HG02852 (cell line): ENCODE measurements at regions not wholly inside any gene's neighbourhood (a gene's known extent, or its start where the extent isn't known, plus 50 kb on each side); places are given as distances from the start of the nearest gene placed in this dataset.
"Not testable (repeated sequence)": the region's sequence is repeated elsewhere in the genome, so short reads cannot be mapped to it uniquely, and the experiment has no call there.

ENCODE experiments used
- ATAC-seq: cut with Tn5 transposase; IDR thresholded peaks from one replicate; pipeline ENCODE4 v1.9.1; 2021; ENCODE audit warnings: mild to moderate bottlenecking, moderate library complexity; ENCODE audit not compliant: unreplicated experiment

GRCh38 chr12:19624491-19624890, 185.2 kb downstream of the AEBP2 start:
- no peak for ATAC-seq

- ATAC-seq, result not testable (repeated sequence)
Measured at GRCh38 chr12:19625551-19625950, 186.3 kb downstream of the AEBP2 start.

DNA sequence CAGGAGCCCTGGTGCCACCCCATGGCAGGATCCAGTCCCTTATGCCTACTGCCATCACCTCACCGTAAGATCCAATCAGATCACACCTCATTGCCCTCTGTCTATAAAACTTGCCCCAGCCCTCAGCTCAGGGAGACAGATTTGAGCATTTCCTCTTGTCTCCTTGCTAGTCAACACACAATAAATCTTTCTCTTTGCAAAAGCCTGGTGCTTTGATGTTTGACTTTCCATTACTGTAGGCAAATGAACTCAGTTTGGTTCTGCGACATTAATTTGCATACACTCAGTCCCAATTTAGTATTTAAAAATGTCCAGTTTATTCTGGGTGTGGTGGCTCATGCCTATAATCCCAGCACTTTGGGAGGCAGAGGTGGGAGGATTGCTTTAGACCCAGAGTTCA, 188.4 kb downstream of the AEBP2 start:
- ATAC-seq, result no peak

DNA sequence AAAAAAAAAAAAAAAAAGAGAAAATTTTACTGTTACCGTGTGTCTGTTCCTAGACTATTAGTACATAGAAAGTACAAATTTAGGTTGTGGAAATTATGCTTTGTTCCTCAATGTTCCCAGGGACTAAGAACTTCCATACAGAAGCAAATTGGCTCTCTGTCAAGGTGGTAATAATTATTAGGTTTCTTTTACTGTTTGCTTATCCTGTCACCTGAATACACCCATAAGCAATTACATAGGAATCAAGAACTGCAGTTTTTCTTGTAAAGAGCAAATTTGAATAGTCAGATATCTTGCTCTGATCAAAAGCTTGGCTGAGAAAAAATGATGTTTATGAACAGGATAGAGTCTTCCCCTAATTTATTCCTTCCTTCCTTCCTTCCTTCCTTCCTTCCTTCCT, 191.2 kb downstream of the AEBP2 start:
- no peak for ATAC-seq

GRCh38 chr12:19633194-19633593, 193.9 kb downstream of the AEBP2 start:
- no peak for ATAC-seq

- no peak for ATAC-seq
Measured at GRCh38 chr12:19633641-19634040, 194.3 kb downstream of the AEBP2 start.

DNA sequence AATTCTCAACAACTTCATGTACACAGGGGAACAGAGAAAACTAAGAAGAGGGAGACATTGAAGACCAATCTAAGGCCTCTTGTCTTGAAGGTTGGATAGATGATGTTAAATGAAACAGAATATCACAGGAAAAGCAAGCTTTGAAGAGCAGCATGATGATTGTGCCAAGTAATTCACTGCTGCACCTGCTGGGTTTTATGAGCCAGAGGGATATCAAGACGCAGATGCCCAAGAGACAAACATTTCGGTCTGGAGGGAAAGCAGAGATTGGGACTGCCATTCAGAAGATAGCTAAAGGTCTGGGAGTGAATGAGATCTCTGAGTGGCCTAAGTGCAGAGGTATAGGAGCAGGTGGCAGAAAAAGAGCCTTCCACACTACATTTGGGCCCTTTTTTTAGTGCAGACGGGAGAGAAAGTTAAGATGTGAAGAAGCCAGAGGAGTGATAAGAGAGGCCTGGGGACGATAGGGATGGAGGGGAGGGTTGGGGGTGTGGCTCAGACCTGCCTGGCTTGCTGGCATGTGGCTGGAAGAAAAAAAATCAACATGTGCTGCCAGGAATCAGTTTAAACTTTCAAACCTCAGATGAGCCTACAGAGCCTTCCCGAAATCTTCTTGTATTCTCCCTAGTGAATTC, 200.6 kb downstream of the AEBP2 start:
- ATAC-seq, result no peak

- no peak for ATAC-seq
Measured at GRCh38 chr12:19641235-19642080, 202.2 kb downstream of the AEBP2 start.

- ATAC-seq, result no peak
Measured at GRCh38 chr12:19642345-19642744, 203.1 kb downstream of the AEBP2 start.

DNA sequence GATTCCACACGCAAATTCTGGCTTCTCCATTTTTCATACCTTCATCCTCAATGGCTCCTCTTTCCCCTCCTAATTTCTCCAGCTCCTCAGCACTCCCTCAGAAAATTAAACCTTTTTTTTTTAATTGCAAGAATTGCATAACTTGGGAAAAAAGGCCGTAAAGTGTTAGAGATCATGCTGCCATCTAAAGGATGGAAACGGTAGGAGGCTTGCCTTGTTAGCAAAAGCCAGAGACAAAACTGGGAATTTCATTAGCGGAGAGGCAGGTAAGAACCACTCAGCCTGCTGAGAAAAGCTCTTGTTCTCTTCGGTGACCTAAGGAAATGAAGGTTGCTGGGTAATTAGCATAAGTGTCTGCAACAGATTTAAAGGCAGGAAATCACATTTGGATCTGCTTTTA, 204.3 kb downstream of the AEBP2 start:
- no peak for ATAC-seq

DNA sequence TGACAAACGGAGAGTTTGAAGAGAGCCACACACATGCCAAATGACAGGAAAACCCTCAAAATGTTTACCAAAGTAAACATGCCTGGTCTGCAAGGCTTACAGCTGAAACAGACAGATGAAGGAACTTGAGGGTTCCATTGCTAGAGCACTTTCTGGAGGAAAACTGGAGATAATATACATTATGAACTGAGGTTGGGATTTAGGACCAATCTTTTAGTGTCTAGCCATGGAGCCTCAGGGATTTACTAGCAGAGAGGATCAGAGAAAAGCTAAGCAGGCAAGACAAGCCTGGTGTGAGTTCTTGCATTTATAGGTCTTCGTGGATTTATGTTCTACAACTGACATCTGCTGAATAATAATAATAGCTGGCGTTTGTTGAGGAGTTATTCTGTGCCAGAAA, 205.3 kb downstream of the AEBP2 start:
- no peak for ATAC-seq

GRCh38 chr12:19645823-19646222, 206.5 kb downstream of the AEBP2 start:
- ATAC-seq, result no peak

DNA sequence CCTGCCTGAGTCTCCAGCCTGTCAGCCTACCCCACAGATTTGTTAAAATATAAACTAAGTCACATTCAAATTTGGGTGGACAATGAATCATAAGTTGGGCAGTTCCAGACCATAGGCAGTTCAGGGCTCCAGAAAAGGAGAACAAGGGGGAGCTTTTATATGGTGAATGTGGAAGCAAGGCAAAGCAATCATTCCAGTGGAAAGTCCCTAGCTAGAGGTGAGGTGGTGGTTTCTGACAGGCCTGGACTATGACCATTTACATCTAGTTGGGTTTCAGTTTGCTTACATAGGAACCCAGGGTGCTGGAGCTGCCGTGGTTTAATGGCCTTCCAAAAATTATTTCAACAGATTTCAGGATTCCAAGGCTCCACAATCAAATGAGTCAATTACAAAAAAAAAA, 207.3 kb downstream of the AEBP2 start:
- ATAC-seq, result no peak

DNA sequence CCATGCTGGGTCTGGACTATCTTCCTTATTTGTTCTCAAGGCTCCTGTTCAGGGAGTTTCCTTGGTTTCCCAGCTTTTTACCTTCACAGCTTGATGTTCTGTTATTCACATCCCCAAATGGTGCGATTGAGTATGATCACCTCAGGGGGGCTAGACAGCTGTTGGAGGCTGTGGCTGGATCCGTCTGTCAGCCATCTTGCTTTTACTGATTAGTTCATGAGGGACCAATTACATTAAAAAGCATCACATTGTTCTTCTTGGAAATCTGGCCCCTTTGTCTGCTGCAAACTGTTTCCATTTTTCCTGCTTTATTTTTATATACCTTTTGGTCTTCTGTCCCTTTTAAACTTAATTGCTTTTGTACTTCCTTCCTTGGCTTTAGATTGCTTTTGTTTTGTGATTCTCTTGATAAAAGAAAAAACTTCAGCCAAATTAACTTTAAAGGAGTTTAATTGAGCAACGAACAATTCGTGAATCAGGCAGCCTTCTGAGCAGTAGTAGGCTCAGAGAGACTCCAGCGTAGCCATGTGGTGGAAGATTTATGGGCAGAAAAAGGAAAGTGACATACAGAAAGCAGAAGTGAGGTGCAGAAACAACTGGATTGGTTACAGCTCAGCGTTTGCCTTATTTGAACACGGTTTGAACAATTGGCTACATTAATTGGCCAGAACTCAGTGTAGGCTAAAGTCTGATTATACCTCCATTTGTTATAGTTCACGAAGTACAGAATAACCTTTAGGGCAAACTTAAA, 208.7 kb downstream of the AEBP2 start:
- no peak for ATAC-seq

- ATAC-seq, result no peak
Measured at GRCh38 chr12:19648591-19648990, 209.3 kb downstream of the AEBP2 start.

DNA sequence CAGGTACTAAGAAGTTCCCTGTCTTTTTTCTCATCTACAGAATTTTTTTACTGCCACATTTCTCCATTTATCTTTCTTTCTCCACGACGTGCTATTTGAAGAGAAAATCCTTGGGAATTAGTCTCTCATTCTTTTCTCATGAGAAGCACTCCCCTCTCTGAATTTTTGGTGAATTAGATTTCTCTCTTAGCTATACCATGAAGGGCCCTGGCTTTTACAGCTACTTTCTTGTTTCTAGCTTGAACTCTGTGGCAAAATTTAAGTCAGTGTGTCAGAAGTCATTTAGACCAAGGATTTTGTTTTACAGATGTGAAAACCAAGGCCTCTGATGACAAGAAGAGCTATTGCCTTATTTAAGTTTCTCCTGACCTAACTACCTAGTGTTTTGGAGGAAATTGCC, 213.1 kb downstream of the AEBP2 start:
- ATAC-seq, result no peak

DNA sequence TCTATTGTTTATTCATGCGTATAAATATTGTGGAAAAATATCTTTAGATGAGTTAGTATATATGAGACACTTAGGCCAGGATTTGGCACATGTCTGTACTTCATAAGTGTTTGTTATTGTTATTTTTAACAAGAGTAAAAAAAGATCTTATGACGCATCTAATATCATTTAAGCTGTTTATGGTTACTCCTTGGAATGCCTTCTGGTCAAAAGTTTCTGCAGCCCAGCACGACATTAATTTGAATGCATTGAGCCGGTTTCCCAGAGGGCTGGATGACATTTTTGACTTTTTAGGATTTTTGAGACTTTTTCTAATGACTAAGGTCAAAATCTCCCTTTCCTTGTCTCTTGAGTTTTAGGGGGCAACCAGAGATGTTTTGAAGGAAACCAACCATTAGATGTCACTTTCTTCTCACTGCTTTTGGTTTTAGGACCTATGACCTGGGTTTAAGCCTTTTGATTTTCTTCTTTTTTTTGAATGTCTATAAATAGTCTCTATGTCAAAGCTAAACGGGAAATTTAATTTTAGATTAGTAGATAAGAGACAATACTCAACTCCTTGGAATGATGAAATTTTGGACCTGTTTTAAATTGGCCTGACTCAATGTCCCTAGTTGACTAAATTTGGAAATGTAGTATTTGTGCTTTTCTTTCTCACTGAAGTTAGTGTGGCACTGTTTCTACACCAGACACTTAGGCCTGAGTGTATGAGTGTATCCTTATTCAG, 215.5 kb downstream of the AEBP2 start:
- no peak for ATAC-seq

DNA sequence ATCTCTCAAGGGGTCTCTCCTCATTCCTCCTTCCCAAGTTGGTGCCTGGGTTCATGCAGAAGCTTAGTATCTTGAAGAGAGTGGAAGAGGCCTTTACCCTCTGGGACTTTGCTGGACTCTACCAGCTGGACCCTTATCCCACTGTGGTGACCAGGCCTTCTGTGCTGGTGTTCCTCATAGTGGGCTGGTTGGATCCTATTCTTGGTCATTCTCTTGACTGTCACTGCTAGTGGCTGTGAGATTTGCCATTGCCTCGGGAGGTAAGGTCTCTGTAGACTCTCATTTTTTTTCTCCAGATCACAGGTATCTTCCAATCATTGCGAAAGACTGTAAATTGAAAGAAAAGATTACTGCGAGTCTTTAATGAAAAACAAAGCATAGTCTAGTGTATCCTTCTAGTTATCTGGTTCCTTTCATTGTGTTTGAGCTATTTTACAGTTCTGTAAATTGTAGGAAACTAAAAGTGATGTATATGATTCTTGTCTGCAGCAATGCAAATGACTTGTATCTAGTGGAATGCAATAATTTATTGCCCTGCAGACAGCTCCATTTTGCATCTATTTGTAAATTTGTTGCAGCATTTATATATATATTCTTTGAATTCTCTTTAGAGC, 217.9 kb downstream of the AEBP2 start:
- no peak for ATAC-seq

GRCh38 chr12:19657732-19658130, 218.4 kb downstream of the AEBP2 start:
- ATAC-seq, result no peak

DNA sequence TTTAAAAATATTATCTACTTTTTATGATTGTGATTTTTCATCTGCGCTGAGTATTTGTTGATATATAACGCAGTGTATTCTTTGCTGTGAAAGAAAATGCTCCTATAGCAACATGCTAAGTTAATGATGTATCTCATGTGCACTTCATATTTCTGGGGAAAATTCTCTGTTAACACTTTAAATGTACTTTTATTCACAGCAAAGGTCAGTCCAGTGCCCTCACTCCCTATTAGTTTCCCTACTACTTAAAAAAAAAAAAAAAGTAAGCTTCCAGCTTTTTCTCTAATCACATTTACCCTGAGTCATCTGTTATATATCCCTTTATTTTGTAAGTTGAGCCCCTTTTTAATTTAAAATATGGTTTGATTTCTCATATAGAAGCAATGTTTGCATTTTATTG, 219.8 kb downstream of the AEBP2 start:
- ATAC-seq, result no peak

GRCh38 chr12:19659501-19659900, 220.2 kb downstream of the AEBP2 start:
- no peak for ATAC-seq
